ENCODE measurements at regions not wholly inside any gene's neighbourhood (a gene's known extent, or its start where the extent isn't known, plus 50 kb on each side); places are given as distances from the start of the nearest gene placed in this dataset.

DNA sequence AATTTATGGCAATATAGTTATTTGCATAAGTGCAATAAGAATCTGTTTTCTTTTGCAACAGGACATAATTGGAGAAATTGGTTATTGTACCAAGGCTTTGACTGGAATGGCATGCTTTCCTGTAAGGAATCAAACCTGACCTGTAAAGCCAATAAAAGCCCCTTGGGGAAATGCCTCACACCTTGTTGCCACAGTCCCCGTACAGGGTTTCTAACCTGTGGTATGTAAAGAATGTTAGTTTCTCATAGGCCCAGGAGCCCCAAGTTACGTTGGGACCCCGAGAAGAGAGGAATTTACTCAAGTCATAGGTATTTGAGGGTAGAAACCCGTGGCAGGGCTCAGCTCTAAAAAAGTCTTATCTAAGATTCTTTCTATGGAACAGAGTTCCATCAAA lies 441.4 kb downstream of the IGSF11 start:
- peaks cover 0 to 12% (median 0%) of the 10 kb centered on the region in 3 donors for H3K9me3 ChIP-seq
- H3K4me1 ChIP-seq: no peaks in the 10 kb centered on the region
- H3K36me3 ChIP-seq: no peaks in the 10 kb centered on the region
- H3K27ac ChIP-seq: no peak overlapping the region
- no peak for DNase-seq
- intact Hi-C loops (cut with DNase I): no loop called here
- H3K4me3 ChIP-seq: no peak overlapping the region
- no peaks in the 10 kb centered on the region for H3K27me3 ChIP-seq
- WGBS, 2 donors: 58 to 68% methylated on average over 4 of the region's 4 CpGs
- TF ChIP-seq CTCF (IDR thresholded peaks at IDR 0.05) (no peak), POLR2A (IDR thresholded peaks at IDR 0.05) (no peak)

GRCh38 chr3:118597184-118597583 lies 437.5 kb downstream of the IGSF11 start:
- Histone ChIP-seq H3K9me3 (peaks cover 0 to 12% (median 0%) of the 10 kb centered on the region in 3 donors), H3K27ac (no peak overlapping the region), H3K27me3 (no peaks in the 10 kb centered on the region), H3K4me1 (no peaks in the 10 kb centered on the region), H3K36me3 (no peaks in the 10 kb centered on the region), H3K4me3 (no peak overlapping the region)
- TF ChIP-seq POLR2A (IDR thresholded peaks at IDR 0.05): no peak
- no peak for TF ChIP-seq CTCF (IDR thresholded peaks at IDR 0.05)
- intact Hi-C loops (cut with DNase I): no loop called here
- DNase-seq: no peak

DNA sequence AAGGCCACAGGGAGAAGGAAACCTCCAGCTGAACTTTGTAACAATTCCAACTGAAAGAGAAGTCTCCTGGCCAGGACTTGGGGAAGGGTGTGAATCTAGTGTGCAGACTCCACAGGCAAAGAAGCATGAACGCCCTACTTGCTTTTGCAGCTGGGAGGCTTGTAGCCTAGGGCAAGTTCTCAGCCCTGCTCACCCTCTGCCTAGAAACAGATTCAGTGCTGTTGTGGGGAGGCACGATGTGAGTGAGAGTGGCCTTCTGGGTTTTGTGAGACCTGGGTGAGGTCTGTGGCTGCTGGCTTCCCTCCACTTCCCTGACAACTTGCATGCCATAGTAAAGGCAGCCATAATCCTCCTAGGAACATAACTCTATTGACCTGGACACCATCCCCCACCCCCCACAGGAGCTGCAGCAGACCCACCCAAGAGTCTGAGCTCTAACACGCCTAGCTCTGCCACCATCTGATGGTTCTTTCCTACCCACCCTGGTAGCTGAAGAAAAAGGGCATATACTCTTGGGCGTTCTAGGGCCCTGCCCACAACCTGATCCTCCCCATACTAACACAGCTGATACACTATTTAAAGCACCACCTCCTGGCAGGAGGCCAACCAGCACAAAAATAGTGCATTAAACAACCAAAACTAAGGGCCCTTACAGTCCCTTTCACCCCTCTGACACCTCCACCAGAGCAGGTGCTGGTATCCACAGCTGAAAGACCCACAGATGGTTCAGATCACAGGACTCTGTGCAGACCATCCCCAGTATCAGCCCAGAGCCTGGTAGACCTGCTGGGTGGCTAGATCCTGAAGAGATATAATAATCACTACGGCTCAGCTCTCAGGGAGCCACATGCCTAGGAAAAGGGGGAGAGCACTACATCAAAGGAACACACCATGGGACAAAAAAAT lies 426.5 kb downstream of the IGSF11 start:
- WGBS, 2 donors: 63 to 77% methylated on average over 2 of the region's 5 CpGs
- H3K27me3 ChIP-seq: no peaks in the 10 kb centered on the region
- TF ChIP-seq POLR2A (IDR thresholded peaks at IDR 0.05) (no peak), CTCF (IDR thresholded peaks at IDR 0.05) (no peak)
- intact Hi-C loops (cut with DNase I): no loop called here
- no peaks in the 10 kb centered on the region for H3K36me3 ChIP-seq
- H3K4me1 ChIP-seq: peaks cover 0 to 3% (median 0%) of the 10 kb centered on the region in 3 donors
- no peak overlapping the region for H3K4me3 ChIP-seq
- H3K27ac ChIP-seq: no peak overlapping the region
- DNase-seq: no peak
- no peaks in the 10 kb centered on the region for H3K9me3 ChIP-seq

- intact Hi-C loops (cut with DNase I): no loop called here
- DNase-seq: no peak
- WGBS, 2 donors: 18 to 21% methylated on average over 3 of the region's 3 CpGs
- TF ChIP-seq POLR2A (IDR thresholded peaks at IDR 0.05) (no peak), CTCF (IDR thresholded peaks at IDR 0.05) (no peak)
- Histone ChIP-seq H3K27me3 (no peaks in the 10 kb centered on the region), H3K27ac (no peak overlapping the region), H3K36me3 (no peaks in the 10 kb centered on the region), H3K4me3 (no peak overlapping the region), H3K4me1 (peaks cover 0 to 8% (median 0%) of the 10 kb centered on the region in 3 donors), H3K9me3 (no peaks in the 10 kb centered on the region)
Measured at GRCh38 chr3:118618247-118619040, 416.2 kb downstream of the IGSF11 start.

- no peak for TF ChIP-seq CTCF (IDR thresholded peaks at IDR 0.05)
- no peak for TF ChIP-seq POLR2A (IDR thresholded peaks at IDR 0.05)
- Histone ChIP-seq H3K9me3 (no peaks in the 10 kb centered on the region), H3K4me1 (peaks cover 0 to 6% (median 3%) of the 10 kb centered on the region in 3 donors), H3K36me3 (no peaks in the 10 kb centered on the region), H3K4me3 (no peak overlapping the region), H3K27me3 (no peaks in the 10 kb centered on the region), H3K27ac (no peak overlapping the region)
- no peak for DNase-seq
- intact Hi-C loops (cut with DNase I): no loop called here
- 56 to 71% methylated on average over 3 of the region's 3 CpGs for WGBS, 2 donors
Measured at GRCh38 chr3:118626453-118626852, 408.2 kb downstream of the IGSF11 start.
